Tibial artery (tissue), 4 donors: ENCODE measurements at regions not wholly inside any gene's neighbourhood (a gene's known extent, or its start where the extent isn't known, plus 50 kb on each side); places are given as distances from the start of the nearest gene placed in this dataset.
A peak's percentile ranks its signal among the peaks of the same experiment; 100 is the strongest.

Source experiments
- DNase-seq, 2 donors: peaks; one replicate each; pipeline ENCODE4 v3.0.0-alpha.2; 2019
- H3K27ac ChIP-seq, 2 donors: fragments of 200-600 bp; sonication (generic) in 1 of 2; 1 replicate in 1 of 2; 2 replicates in 1 of 2; pipeline ENCODE4 v1.5.1; 2018 to 2019; ENCODE audit warnings: mild to moderate bottlenecking in 1 of 2
- H3K27me3 ChIP-seq, 2 donors: fragments of 200-600 bp; sonication (generic) in 1 of 2; one replicate each; pipeline versions ENCODE4 v1.5.1 to v1.6.0; 2016 to 2019
- H3K36me3 ChIP-seq, 3 donors: fragments of 200-600 bp; sonication (generic) in 2 of 3; one replicate each; pipeline ENCODE4 v1.5.1; 2016 to 2019; ENCODE audit warnings: mild to moderate bottlenecking in 2 of 3
- H3K4me1 ChIP-seq, 4 donors: fragments of 200-600 bp; sonication (generic) in 2 of 4; 1 replicate in 3 of 4; 2 replicates in 1 of 4; pipeline ENCODE4 v1.5.1; 2016 to 2019
- H3K4me3 ChIP-seq, 2 donors: fragments of 200-600 bp; sonication (generic) in 1 of 2; 1 replicate in 1 of 2; 2 replicates in 1 of 2; pipeline ENCODE4 v1.5.1; 2018 to 2019; ENCODE audit warnings: mild to moderate bottlenecking in 2 of 2
- H3K9me3 ChIP-seq, 3 donors: fragments of 200-600 bp; sonication (generic) in 1 of 3; one replicate each; pipeline ENCODE4 v1.5.1; 2016 to 2019
- CTCF ChIP-seq, 2 experiments: fragments of 200-600 bp in 1 of 2; fragments of 450-650 bp in 1 of 2; IDR thresholded peaks; one replicate each; pipeline ENCODE4 v1.5.1; 2017 to 2019; ENCODE audit warnings: antibody characterized with exemption in 2 of 2, mild to moderate bottlenecking in 1 of 2, moderate library complexity in 1 of 2
- intact Hi-C: fragments of 100-400 bp; cut with DNase I; formaldehyde crosslinking; loops from one replicate; pipeline ENCODE4 v1.15.0; 2023; ENCODE audit warnings: low total_unique reads

- no peak for TF ChIP-seq CTCF (IDR thresholded peaks at IDR 0.05)
- peaks cover 0 to 36% of the 10 kb centered on the region in 2 donors for H3K27me3 ChIP-seq
- no peaks in the 10 kb centered on the region for H3K4me1 ChIP-seq
- no peak overlapping the region for H3K27ac ChIP-seq
- intact Hi-C loops: no loop called here
- H3K9me3 ChIP-seq: peaks cover 0 to 7% (median 0%) of the 10 kb centered on the region in 3 donors
- DNase-seq: peak in 1 of 2 donors; percentile 56
- H3K4me3 ChIP-seq: no peak overlapping the region
- no peaks in the 10 kb centered on the region for H3K36me3 ChIP-seq
These were observed 139.7 kb downstream of the BRD1 start for GRCh38 chr22:49687786-49688515.

- peaks cover 0 to 7% (median 0%) of the 10 kb centered on the region in 3 donors for H3K9me3 ChIP-seq
- no peak overlapping the region for H3K4me3 ChIP-seq
- intact Hi-C loops: no loop called here
- H3K36me3 ChIP-seq: no peaks in the 10 kb centered on the region
- H3K27ac ChIP-seq: no peak overlapping the region
- peaks cover 0 to 36% of the 10 kb centered on the region in 2 donors for H3K27me3 ChIP-seq
- TF ChIP-seq CTCF (IDR thresholded peaks at IDR 0.05): no peak
- H3K4me1 ChIP-seq: no peaks in the 10 kb centered on the region
- no peak for DNase-seq
These were observed 140.3 kb downstream of the BRD1 start for GRCh38 chr22:49687333-49687732.

DNA sequence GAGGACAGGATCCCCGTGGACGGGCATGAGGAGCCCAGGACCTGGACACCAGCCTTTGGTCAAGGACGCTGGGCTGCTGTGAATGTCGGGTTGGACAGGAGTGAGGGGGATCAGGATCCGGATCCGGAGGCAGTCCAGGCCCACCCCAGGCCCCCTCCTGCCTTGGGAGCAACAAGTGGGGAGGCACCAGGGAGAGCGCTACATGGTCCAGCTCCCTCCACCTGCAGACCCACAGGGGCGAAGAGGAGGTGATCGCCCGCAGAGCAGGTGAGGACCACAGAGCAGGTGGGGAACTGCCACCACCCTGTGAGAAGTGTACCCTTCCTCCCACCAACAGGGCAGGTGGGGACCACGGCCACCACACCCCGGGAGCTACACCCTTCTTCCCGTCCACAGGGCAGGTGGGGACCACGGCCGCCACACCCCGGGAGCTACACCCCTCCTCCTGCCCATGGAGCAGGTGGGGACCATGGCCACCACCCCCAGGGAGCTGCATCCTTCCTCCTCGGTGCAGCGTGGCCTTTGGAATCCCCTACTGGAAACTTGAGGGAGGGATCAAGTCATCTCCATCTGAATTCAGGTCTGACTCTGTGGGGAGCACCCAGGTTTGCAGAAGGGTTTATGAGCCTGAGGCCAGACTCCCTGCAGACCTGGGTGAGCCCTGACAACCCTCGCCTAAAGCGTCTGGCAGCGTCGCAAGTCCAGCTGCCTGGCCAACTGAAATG, 141.0 kb downstream of the BRD1 start:
- H3K27ac ChIP-seq: no peak overlapping the region
- intact Hi-C loops: no loop called here
- peaks cover 0 to 36% of the 10 kb centered on the region in 2 donors for H3K27me3 ChIP-seq
- no peak overlapping the region for H3K4me3 ChIP-seq
- peak in 1 of 2 donors; percentile 49 for DNase-seq
- H3K4me1 ChIP-seq: no peaks in the 10 kb centered on the region
- TF ChIP-seq CTCF (IDR thresholded peaks at IDR 0.05): no peak
- H3K9me3 ChIP-seq: peaks cover 0 to 4% (median 0%) of the 10 kb centered on the region in 3 donors
- H3K36me3 ChIP-seq: no peaks in the 10 kb centered on the region

GRCh38 chr22:49685686-49686085, 142.0 kb downstream of the BRD1 start:
- H3K9me3 ChIP-seq: no peaks in the 10 kb centered on the region
- no peaks in the 10 kb centered on the region for H3K4me1 ChIP-seq
- no peak overlapping the region for H3K4me3 ChIP-seq
- peak in 1 of 2 donors; percentile 50 for DNase-seq
- no peaks in the 10 kb centered on the region for H3K36me3 ChIP-seq
- peaks cover 0 to 36% of the 10 kb centered on the region in 2 donors for H3K27me3 ChIP-seq
- intact Hi-C loops: no loop called here
- H3K27ac ChIP-seq: no peak overlapping the region
- TF ChIP-seq CTCF (IDR thresholded peaks at IDR 0.05): no peak

GRCh38 chr22:49685116-49685515, 142.6 kb downstream of the BRD1 start:
- intact Hi-C loops: no loop called here
- DNase-seq: no peak
- no peak overlapping the region for H3K4me3 ChIP-seq
- no peaks in the 10 kb centered on the region for H3K36me3 ChIP-seq
- H3K27me3 ChIP-seq: peaks cover 0 to 36% of the 10 kb centered on the region in 2 donors
- no peak for TF ChIP-seq CTCF (IDR thresholded peaks at IDR 0.05)
- no peaks in the 10 kb centered on the region for H3K4me1 ChIP-seq
- H3K9me3 ChIP-seq: no peaks in the 10 kb centered on the region
- no peak overlapping the region for H3K27ac ChIP-seq
